ENCODE measurements at regions not wholly inside any gene's neighbourhood (a gene's known extent, or its start where the extent isn't known, plus 50 kb on each side); places are given as distances from the start of the nearest gene placed in this dataset.

DNA sequence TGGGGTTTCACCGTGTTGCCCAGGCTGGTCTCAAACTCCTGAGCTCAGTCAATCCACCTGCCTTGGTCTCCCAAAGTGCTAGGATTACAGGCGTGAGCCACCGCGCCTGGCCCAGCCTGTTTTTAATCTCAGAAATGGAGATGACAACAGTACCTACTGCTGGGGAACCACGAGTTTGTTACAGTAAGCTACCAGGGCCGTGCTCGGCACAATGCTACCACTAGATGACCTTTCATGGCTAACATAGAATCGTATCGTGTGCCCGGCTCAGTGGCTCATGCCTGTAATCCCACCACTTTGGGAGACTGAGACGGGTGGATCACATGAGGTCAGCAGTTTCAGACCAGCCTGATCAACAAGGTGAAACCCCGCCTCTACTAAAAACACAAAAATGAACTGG is 90.8 kb upstream of the SLC34A2 start:
- TF ChIP-seq, protein P1, sequence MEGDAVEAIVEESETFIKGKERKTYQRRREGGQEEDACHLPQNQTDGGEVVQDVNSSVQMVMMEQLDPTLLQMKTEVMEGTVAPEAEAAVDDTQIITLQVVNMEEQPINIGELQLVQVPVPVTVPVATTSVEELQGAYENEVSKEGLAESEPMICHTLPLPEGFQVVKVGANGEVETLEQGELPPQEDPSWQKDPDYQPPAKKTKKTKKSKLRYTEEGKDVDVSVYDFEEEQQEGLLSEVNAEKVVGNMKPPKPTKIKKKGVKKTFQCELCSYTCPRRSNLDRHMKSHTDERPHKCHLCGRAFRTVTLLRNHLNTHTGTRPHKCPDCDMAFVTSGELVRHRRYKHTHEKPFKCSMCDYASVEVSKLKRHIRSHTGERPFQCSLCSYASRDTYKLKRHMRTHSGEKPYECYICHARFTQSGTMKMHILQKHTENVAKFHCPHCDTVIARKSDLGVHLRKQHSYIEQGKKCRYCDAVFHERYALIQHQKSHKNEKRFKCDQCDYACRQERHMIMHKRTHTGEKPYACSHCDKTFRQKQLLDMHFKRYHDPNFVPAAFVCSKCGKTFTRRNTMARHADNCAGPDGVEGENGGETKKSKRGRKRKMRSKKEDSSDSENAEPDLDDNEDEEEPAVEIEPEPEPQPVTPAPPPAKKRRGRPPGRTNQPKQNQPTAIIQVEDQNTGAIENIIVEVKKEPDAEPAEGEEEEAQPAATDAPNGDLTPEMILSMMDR (IDR thresholded peaks at IDR 0.05; ENCODE audit: unreplicated experiment) = no peak
- intact Hi-C loops (cut with micrococcal nuclease; ENCODE audit: unreplicated experiment) = no loop called here
- Mint-ChIP-seq H3K27me3 (ENCODE audit: unreplicated experiment) (no peaks in the 10 kb centered on the region), H3K4me1 (ENCODE audit: low read depth, unreplicated experiment) (peaks cover 19% of the 10 kb centered on the region), H3K4me3 (ENCODE audit: low read depth, unreplicated experiment) (no peak overlapping the region), H3K9me3 (ENCODE audit: low read depth, unreplicated experiment) (no peaks in the 10 kb centered on the region), H3K36me3 (ENCODE audit: insufficient read depth, unreplicated experiment) (peaks cover 5% of the 10 kb centered on the region), H3K27ac (ENCODE audit: unreplicated experiment) (no peak overlapping the region)
- DNase-seq = no peak
- CTCF ChIA-PET = no interaction called here
- no TSS peak for BruUV-seq (replicated peaks)

DNA sequence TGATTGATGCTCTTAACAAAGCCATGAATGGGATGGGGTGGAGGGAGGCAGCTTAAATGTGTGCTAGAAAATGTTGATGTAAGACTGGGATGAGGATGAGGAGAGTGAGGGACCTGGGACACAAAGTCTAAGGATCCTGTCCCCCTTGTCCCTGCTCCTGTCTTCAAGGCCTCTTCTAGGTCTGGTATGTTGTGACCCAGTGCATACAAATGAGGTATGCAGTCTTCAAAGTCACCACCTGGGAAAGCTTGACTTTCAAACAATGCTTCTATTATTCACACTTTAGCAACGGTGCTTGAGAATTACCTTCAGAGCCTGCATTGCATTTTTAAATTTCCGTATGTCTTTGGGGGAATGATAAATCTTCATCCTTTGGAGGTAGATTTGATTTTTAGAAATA is 88.4 kb upstream of the SLC34A2 start:
- Mint-ChIP-seq H3K4me1 (ENCODE audit: low read depth, unreplicated experiment) (peaks cover 18% of the 10 kb centered on the region), H3K36me3 (ENCODE audit: insufficient read depth, unreplicated experiment) (no peaks in the 10 kb centered on the region), H3K4me3 (ENCODE audit: low read depth, unreplicated experiment) (no peak overlapping the region), H3K9me3 (ENCODE audit: low read depth, unreplicated experiment) (no peaks in the 10 kb centered on the region), H3K27ac (ENCODE audit: unreplicated experiment) (no peak overlapping the region), H3K27me3 (ENCODE audit: unreplicated experiment) (no peaks in the 10 kb centered on the region)
- BruUV-seq (replicated peaks) = no TSS peak
- intact Hi-C loops (cut with micrococcal nuclease; ENCODE audit: unreplicated experiment) = no loop called here
- TF ChIP-seq, protein P1 (IDR thresholded peaks at IDR 0.05; ENCODE audit: unreplicated experiment) = no peak
- CTCF ChIA-PET = interaction anchor here (0.6 to 1.0 kb wide), 3 partner anchors 11 to 123 kb away, joined by 3 to 9 read pairs (median 3); no protein-coding TSS in a partner anchor
- DNase-seq = no peak

DNA sequence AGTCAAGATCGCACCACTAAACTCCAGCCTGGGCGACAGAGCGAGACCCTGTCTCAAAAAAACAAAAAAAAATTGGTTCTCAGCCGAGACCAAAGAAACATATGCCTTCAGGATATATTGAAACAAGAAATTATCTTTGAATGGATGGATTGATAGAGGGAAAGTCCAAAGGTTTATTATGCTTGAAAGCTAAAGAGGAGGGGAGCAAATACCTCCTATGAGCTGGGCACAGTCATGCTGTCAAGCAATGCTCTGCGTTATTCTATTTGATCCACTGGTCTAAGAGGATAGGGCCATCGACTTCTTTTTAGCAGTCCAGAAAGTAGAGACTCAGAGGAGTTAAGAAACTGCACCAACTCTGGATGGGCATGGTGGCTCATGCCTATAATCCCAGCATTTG is 85.9 kb upstream of the SLC34A2 start:
- no peak for DNase-seq
- no peaks in the 10 kb centered on the region for H3K9me3 Mint-ChIP-seq (ENCODE audit: low read depth, unreplicated experiment)
- no TSS peak for BruUV-seq (replicated peaks)
- no peak overlapping the region for H3K27ac Mint-ChIP-seq (ENCODE audit: unreplicated experiment)
- H3K27me3 Mint-ChIP-seq (ENCODE audit: unreplicated experiment) = no peaks in the 10 kb centered on the region
- intact Hi-C loops (cut with micrococcal nuclease; ENCODE audit: unreplicated experiment) = no loop called here
- no peaks in the 10 kb centered on the region for H3K36me3 Mint-ChIP-seq (ENCODE audit: insufficient read depth, unreplicated experiment)
- H3K4me3 Mint-ChIP-seq (ENCODE audit: low read depth, unreplicated experiment) = no peak overlapping the region
- H3K4me1 Mint-ChIP-seq (ENCODE audit: low read depth, unreplicated experiment) = peaks cover 18% of the 10 kb centered on the region
- CTCF ChIA-PET = no interaction called here
- TF ChIP-seq, protein P1 (IDR thresholded peaks at IDR 0.05; ENCODE audit: unreplicated experiment) = no peak

DNA sequence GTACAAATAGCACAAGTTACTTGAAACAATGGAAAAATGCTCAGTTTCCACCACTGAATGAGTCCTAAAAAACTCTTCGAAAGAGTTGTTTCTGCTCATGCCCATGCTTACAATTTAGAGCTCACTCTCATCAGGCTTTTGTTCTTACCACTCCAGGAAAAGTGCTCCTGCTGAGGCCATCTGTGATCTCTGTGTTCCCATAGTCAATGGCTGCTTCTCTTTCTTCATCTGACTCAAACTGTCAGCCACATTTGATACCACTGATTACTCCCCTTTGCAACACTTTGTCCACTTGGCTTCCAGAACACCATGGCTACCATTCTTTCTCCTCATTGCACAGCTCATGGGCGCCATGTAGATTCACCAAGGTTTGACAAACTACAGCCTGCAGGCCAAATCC is 80.0 kb upstream of the SLC34A2 start:
- H3K4me1 Mint-ChIP-seq (ENCODE audit: low read depth, unreplicated experiment) = peaks cover 2% of the 10 kb centered on the region
- DNase-seq = no peak
- intact Hi-C loops (cut with micrococcal nuclease; ENCODE audit: unreplicated experiment) = no loop called here
- no peak overlapping the region for H3K27ac Mint-ChIP-seq (ENCODE audit: unreplicated experiment)
- CTCF ChIA-PET = no interaction called here
- no TSS peak for BruUV-seq (replicated peaks)
- H3K27me3 Mint-ChIP-seq (ENCODE audit: unreplicated experiment) = no peaks in the 10 kb centered on the region
- H3K36me3 Mint-ChIP-seq (ENCODE audit: insufficient read depth, unreplicated experiment) = no peaks in the 10 kb centered on the region
- H3K4me3 Mint-ChIP-seq (ENCODE audit: low read depth, unreplicated experiment) = no peak overlapping the region
- TF ChIP-seq, protein P1 (IDR thresholded peaks at IDR 0.05; ENCODE audit: unreplicated experiment) = no peak
- H3K9me3 Mint-ChIP-seq (ENCODE audit: low read depth, unreplicated experiment) = no peaks in the 10 kb centered on the region

Data from Calu3 (cell line).